Gastrocnemius medialis (tissue), 4 donors: ENCODE measurements at regions not wholly inside any gene's neighbourhood (a gene's known extent, or its start where the extent isn't known, plus 50 kb on each side); places are given as distances from the start of the nearest gene placed in this dataset.

Experiments used
- ATAC-seq, 2 donors: fragments of 150-250 bp; one replicate each; pipeline ENCODE4 v1.9.1; 2016
- DNase-seq, 2 donors: peaks; one replicate each; pipeline ENCODE4 v3.0.0-alpha.2; 2019
- H3K27ac ChIP-seq, 4 donors: fragments of 200-600 bp; sonication (generic); 1 replicate in 1 of 4; 2 replicates in 3 of 4; pipeline ENCODE4 v1.5.1; 2016 to 2018; ENCODE audit warnings: mild to moderate bottlenecking in 2 of 4, moderate library complexity in 1 of 4
- H3K27me3 ChIP-seq, 3 donors: fragments of 200-600 bp; sonication (generic) in 2 of 3; 1 replicate in 1 of 3; 2 replicates in 2 of 3; pipeline versions ENCODE4 v1.5.1 to v1.6.0; 2016 to 2019; ENCODE audit warnings: mild to moderate bottlenecking in 1 of 3, moderate library complexity in 1 of 3
- H3K36me3 ChIP-seq, 2 donors: fragments of 200-600 bp; sonication (generic) in 1 of 2; one replicate each; pipeline ENCODE4 v1.5.1; 2017 to 2018
- H3K4me1 ChIP-seq, 2 donors: fragments of 200-600 bp; sonication (generic) in 1 of 2; one replicate each; pipeline ENCODE4 v1.5.1; 2016 to 2017; ENCODE audit warnings: mild to moderate bottlenecking in 2 of 2
- H3K4me3 ChIP-seq, 4 donors: fragments of 200-600 bp; sonication (generic) in 3 of 4; 1 replicate in 1 of 4; 2 replicates in 3 of 4; pipeline ENCODE4 v1.5.1; 2016 to 2019; ENCODE audit warnings: mild to moderate bottlenecking in 2 of 4
- H3K9me3 ChIP-seq, 3 donors: fragments of 200-600 bp; sonication (generic) in 2 of 3; 1 replicate in 1 of 3; 2 replicates in 2 of 3; pipeline ENCODE4 v1.5.1; 2016 to 2019
- CTCF ChIP-seq, 5 experiments: fragments of 450-650 bp in 3 of 5; fragments of 200-600 bp in 2 of 5; sonication (generic) in 2 of 5; IDR thresholded peaks in 4 of 5; conservative IDR thresholded peaks in 1 of 5; 1 replicate in 4 of 5; 2 replicates in 1 of 5; pipeline ENCODE4 v1.5.1; 2016 to 2019; ENCODE audit warnings: antibody characterized with exemption in 5 of 5, mild to moderate bottlenecking in 3 of 5, moderate library complexity in 3 of 5
- POLR2A ChIP-seq, 2 donors: fragments of 450-650 bp; IDR thresholded peaks; one replicate each; pipeline ENCODE4 v1.6.1; 2017; ENCODE audit warnings: antibody characterized with exemption in 2 of 2, mild to moderate bottlenecking in 2 of 2, moderate library complexity in 2 of 2
- in situ Hi-C, 4 donors: fragments of 200-750 bp; cut with MboI; loops; one replicate each; pipeline versions ENCODE4 v1.15.0 to v1.8.0; 2017; ENCODE audit warnings: low sequenced_read_pairs in 4 of 4
- intact Hi-C: fragments of 100-400 bp; cut with DNase I; formaldehyde crosslinking; loops from one replicate; pipeline ENCODE4 v1.15.1; 2023; ENCODE audit warnings: low total_unique reads

- intact Hi-C loops, result no loop called here
- Histone ChIP-seq H3K27ac (no peak overlapping the region), H3K27me3 (no peaks in the 10 kb centered on the region), H3K36me3 (no peaks in the 10 kb centered on the region), H3K4me3 (no peak overlapping the region), H3K4me1 (no peaks in the 10 kb centered on the region), H3K9me3 (no peaks in the 10 kb centered on the region)
- in situ Hi-C loops, result no loop called here
- TF ChIP-seq CTCF (IDR thresholded peaks at IDR 0.05 in 4 of 5, conservative IDR thresholded peaks at IDR 0.05 in 1 of 5) (no peak), POLR2A (IDR thresholded peaks at IDR 0.05) (no peak)
- no peak for DNase-seq
- no peak for ATAC-seq
Observed at GRCh38 chr7:135853008-135853407, 104.4 kb upstream of the FAM180A start.

- Histone ChIP-seq H3K9me3 (no peaks in the 10 kb centered on the region), H3K27me3 (no peaks in the 10 kb centered on the region), H3K4me1 (no peaks in the 10 kb centered on the region), H3K36me3 (no peaks in the 10 kb centered on the region), H3K27ac (no peak overlapping the region), H3K4me3 (no peak overlapping the region)
- TF ChIP-seq POLR2A (IDR thresholded peaks at IDR 0.05), result no peak
- TF ChIP-seq CTCF (IDR thresholded peaks at IDR 0.05 in 4 of 5, conservative IDR thresholded peaks at IDR 0.05 in 1 of 5), result no peak
- DNase-seq, result no peak
- ATAC-seq, result no peak
- in situ Hi-C loops (no loop called here), intact Hi-C loops (no loop called here)
Observed at GRCh38 chr7:135847242-135847641, 98.6 kb upstream of the FAM180A start.

GRCh38 chr7:135846339-135846738, 97.7 kb upstream of the FAM180A start:
- no peaks in the 10 kb centered on the region for H3K27me3 ChIP-seq
- intact Hi-C loops (no loop called here), in situ Hi-C loops (no loop called here)
- H3K36me3 ChIP-seq, result no peaks in the 10 kb centered on the region
- H3K27ac ChIP-seq, result no peak overlapping the region
- ATAC-seq (no peak), DNase-seq (no peak)
- H3K4me3 ChIP-seq, result no peak overlapping the region
- no peaks in the 10 kb centered on the region for H3K4me1 ChIP-seq
- TF ChIP-seq POLR2A (IDR thresholded peaks at IDR 0.05), result no peak
- TF ChIP-seq CTCF (IDR thresholded peaks at IDR 0.05 in 4 of 5, conservative IDR thresholded peaks at IDR 0.05 in 1 of 5), result no peak
- no peaks in the 10 kb centered on the region for H3K9me3 ChIP-seq

- TF ChIP-seq CTCF (IDR thresholded peaks at IDR 0.05 in 4 of 5, conservative IDR thresholded peaks at IDR 0.05 in 1 of 5) (no peak), POLR2A (IDR thresholded peaks at IDR 0.05) (no peak)
- in situ Hi-C loops, result no loop called here
- Histone ChIP-seq H3K4me3 (no peak overlapping the region), H3K27ac (no peak overlapping the region), H3K9me3 (no peaks in the 10 kb centered on the region), H3K36me3 (no peaks in the 10 kb centered on the region), H3K27me3 (no peaks in the 10 kb centered on the region), H3K4me1 (no peaks in the 10 kb centered on the region)
- intact Hi-C loops, result no loop called here
- DNase-seq (no peak), ATAC-seq (no peak)
Observed at GRCh38 chr7:135845415-135846075, 96.9 kb upstream of the FAM180A start.

- Histone ChIP-seq H3K9me3 (no peaks in the 10 kb centered on the region), H3K36me3 (no peaks in the 10 kb centered on the region), H3K27me3 (no peaks in the 10 kb centered on the region), H3K27ac (no peak overlapping the region), H3K4me3 (no peak overlapping the region), H3K4me1 (no peaks in the 10 kb centered on the region)
- intact Hi-C loops, result no loop called here
- no peak for DNase-seq
- in situ Hi-C loops, result no loop called here
- no peak for ATAC-seq
- TF ChIP-seq CTCF (IDR thresholded peaks at IDR 0.05 in 4 of 5, conservative IDR thresholded peaks at IDR 0.05 in 1 of 5) (no peak), POLR2A (IDR thresholded peaks at IDR 0.05) (no peak)
Observed at GRCh38 chr7:135844903-135845302, 96.3 kb upstream of the FAM180A start.
